ENCODE measurements at regions not wholly inside any gene's neighbourhood (a gene's known extent, or its start where the extent isn't known, plus 50 kb on each side); places are given as distances from the start of the nearest gene placed in this dataset.

GRCh38 chr17:73989671-73990070 lies 213.8 kb upstream of the RPL38 start:
- no peak for DNase-seq
- H3K4me3 Mint-ChIP-seq, result no peak overlapping the region
- no peaks in the 10 kb centered on the region for H3K36me3 Mint-ChIP-seq (ENCODE audit: low read depth)
- H3K9me3 Mint-ChIP-seq (ENCODE audit: low read depth), result no peaks in the 10 kb centered on the region
- peaks cover 5% of the 10 kb centered on the region for H3K4me1 Mint-ChIP-seq
- intact Hi-C loops (cut with DNase I, micrococcal nuclease), result no loop called here
- ChIA-PET POLR2A (no interaction called here), CTCF (interaction anchor here (1.5 kb wide), 1 partner anchor 9 kb away, joined by 7 read pairs; no protein-coding TSS in a partner anchor)
- H3K27me3 Mint-ChIP-seq, result no peaks in the 10 kb centered on the region
- no peak overlapping the region for H3K27ac Mint-ChIP-seq
- no peak for ATAC-seq

- H3K4me3 Mint-ChIP-seq, result no peak overlapping the region
- H3K9me3 Mint-ChIP-seq (ENCODE audit: low read depth), result no peaks in the 10 kb centered on the region
- no peak for DNase-seq
- no peaks in the 10 kb centered on the region for H3K27me3 Mint-ChIP-seq
- CTCF ChIA-PET, result interaction anchor here (0.5 to 1.5 kb wide), 2 partner anchors 8 to 64 kb away, joined by 3 to 7 read pairs; no protein-coding TSS in a partner anchor
- ATAC-seq, result no peak
- no peak overlapping the region for H3K27ac Mint-ChIP-seq
- H3K36me3 Mint-ChIP-seq (ENCODE audit: low read depth), result no peaks in the 10 kb centered on the region
- H3K4me1 Mint-ChIP-seq, result no peaks in the 10 kb centered on the region
- POLR2A ChIA-PET, result no interaction called here
- intact Hi-C loops (cut with DNase I, micrococcal nuclease), result no loop called here
These were observed 213.2 kb upstream of the RPL38 start for GRCh38 chr17:73990290-73990689.

GRCh38 chr17:73991260-73991659 lies 212.2 kb upstream of the RPL38 start:
- CTCF ChIA-PET, result no interaction called here
- H3K27me3 Mint-ChIP-seq, result no peaks in the 10 kb centered on the region
- DNase-seq (no peak), ATAC-seq (no peak)
- H3K27ac Mint-ChIP-seq, result no peak overlapping the region
- intact Hi-C loops (cut with DNase I, micrococcal nuclease), result no loop called here
- H3K4me3 Mint-ChIP-seq, result no peak overlapping the region
- no peaks in the 10 kb centered on the region for H3K36me3 Mint-ChIP-seq (ENCODE audit: low read depth)
- H3K9me3 Mint-ChIP-seq (ENCODE audit: low read depth), result no peaks in the 10 kb centered on the region
- POLR2A ChIA-PET, result no interaction called here
- no peaks in the 10 kb centered on the region for H3K4me1 Mint-ChIP-seq

DNA sequence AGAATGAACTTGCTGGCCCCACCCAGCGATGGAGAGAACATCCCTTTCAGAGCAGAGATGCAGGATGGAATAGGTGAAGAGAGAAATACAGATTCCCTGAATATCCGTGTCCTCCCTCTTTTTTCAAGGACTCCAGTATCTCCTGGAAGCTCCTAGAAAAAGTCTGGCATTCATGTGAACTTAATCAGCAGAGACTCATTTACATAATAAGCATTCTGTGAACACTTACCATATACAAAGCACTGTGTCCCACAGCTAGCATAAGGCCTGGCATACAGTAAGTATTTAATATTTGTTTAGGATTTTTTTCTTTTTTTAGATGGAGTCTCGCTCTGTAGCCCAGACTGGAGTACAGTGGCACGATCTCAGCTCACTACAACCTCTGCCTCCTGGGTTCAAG lies 208.5 kb upstream of the RPL38 start:
- no peaks in the 10 kb centered on the region for H3K4me1 Mint-ChIP-seq
- H3K9me3 Mint-ChIP-seq (ENCODE audit: low read depth), result no peaks in the 10 kb centered on the region
- DNase-seq (no peak), ATAC-seq (no peak)
- H3K27me3 Mint-ChIP-seq, result peaks cover 6% of the 10 kb centered on the region
- H3K4me3 Mint-ChIP-seq, result no peak overlapping the region
- ChIA-PET POLR2A (no interaction called here), CTCF (interaction anchor here (1.0 kb wide), 1 partner anchor 11 kb away, joined by 6 read pairs; no protein-coding TSS in a partner anchor)
- H3K36me3 Mint-ChIP-seq (ENCODE audit: low read depth), result no peaks in the 10 kb centered on the region
- intact Hi-C loops (cut with DNase I, micrococcal nuclease), result no loop called here
- no peak overlapping the region for H3K27ac Mint-ChIP-seq

DNA sequence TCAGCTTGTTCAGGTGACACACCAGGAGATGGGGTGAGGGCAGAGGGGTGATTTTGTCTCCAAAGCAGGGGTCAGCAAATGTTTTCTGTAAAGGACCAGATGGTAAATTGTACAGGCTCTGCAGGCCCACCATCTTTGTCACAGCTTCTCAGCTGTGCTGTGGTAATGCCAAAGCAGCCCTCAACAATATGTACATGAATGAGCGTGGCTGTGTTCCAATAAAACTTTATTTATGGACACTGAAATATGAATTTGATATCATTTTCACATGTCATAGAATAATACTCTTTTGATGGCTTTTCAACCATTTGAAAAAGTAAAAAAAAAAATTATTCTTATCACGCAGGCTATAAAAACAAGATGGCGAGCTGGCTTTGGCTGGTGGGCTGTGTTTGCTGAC lies 206.4 kb upstream of the RPL38 start:
- ATAC-seq (no peak), DNase-seq (no peak)
- ChIA-PET POLR2A (no interaction called here), CTCF (interaction anchor here (0.6 to 2.0 kb wide), 7 partner anchors 9 to 1193 kb away, joined by 3 to 6 read pairs (median 3); no protein-coding TSS in a partner anchor)
- Mint-ChIP-seq H3K4me1 (no peaks in the 10 kb centered on the region), H3K36me3 (ENCODE audit: low read depth) (no peaks in the 10 kb centered on the region), H3K9me3 (ENCODE audit: low read depth) (no peaks in the 10 kb centered on the region), H3K27ac (no peak overlapping the region), H3K4me3 (no peak overlapping the region), H3K27me3 (peaks cover 6% of the 10 kb centered on the region)
- intact Hi-C loops (cut with DNase I, micrococcal nuclease), result no loop called here

GRCh38 chr17:73998249-73998648 lies 205.2 kb upstream of the RPL38 start:
- ATAC-seq (no peak), DNase-seq (no peak)
- ChIA-PET POLR2A (no interaction called here), CTCF (interaction anchor here (0.7 to 2.0 kb wide), 16 partner anchors 8 to 569 kb away, joined by 3 to 7 read pairs (median 3); no protein-coding TSS in a partner anchor)
- intact Hi-C loops (cut with DNase I, micrococcal nuclease), result loop anchor here in 1 of 2 experiments (1.0 kb wide), 1 partner anchor 569 kb away; no protein-coding TSS in a partner anchor
- Mint-ChIP-seq H3K27ac (no peak overlapping the region), H3K27me3 (peaks cover 6% of the 10 kb centered on the region), H3K36me3 (ENCODE audit: low read depth) (no peaks in the 10 kb centered on the region), H3K4me1 (no peaks in the 10 kb centered on the region), H3K9me3 (ENCODE audit: low read depth) (no peaks in the 10 kb centered on the region), H3K4me3 (no peak overlapping the region)

GRCh38 chr17:73998653-73999645 lies 204.5 kb upstream of the RPL38 start:
- Mint-ChIP-seq H3K36me3 (ENCODE audit: low read depth) (no peaks in the 10 kb centered on the region), H3K4me3 (no peak overlapping the region), H3K4me1 (no peaks in the 10 kb centered on the region), H3K27me3 (peaks cover 8% of the 10 kb centered on the region), H3K27ac (no peak overlapping the region), H3K9me3 (ENCODE audit: low read depth) (no peaks in the 10 kb centered on the region)
- ChIA-PET POLR2A (no interaction called here), CTCF (interaction anchor here (0.7 to 1.5 kb wide), 16 partner anchors 9 to 569 kb away, joined by 3 to 7 read pairs (median 3); no protein-coding TSS in a partner anchor)
- ATAC-seq, result peak; percentile 96
- DNase-seq, result peak; percentile 82
- intact Hi-C loops (cut with DNase I, micrococcal nuclease), result loop anchor here in 1 of 2 experiments (1.0 kb wide), 1 partner anchor 570 kb away; no protein-coding TSS in a partner anchor

DNA sequence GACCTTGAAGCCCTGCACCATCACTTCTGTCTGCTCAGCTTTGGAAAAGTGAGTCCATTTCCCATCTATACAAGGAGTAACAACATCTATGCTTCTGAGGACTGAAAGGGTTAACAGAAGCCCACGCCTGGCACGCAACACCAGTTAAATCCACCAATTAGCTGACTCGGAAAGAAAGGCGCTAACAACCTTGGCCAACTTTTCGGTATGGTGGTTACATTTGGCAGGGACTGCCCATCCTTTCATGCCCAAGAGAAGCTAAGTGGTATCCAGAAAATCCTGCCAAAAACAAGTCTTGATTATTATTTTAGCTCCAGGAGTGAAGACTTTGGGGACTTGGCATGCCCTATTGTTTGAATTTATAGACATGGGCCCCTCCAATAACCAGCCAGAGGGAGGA lies 202.3 kb upstream of the RPL38 start:
- no peak for DNase-seq
- H3K9me3 Mint-ChIP-seq (ENCODE audit: low read depth), result no peaks in the 10 kb centered on the region
- no peaks in the 10 kb centered on the region for H3K4me1 Mint-ChIP-seq
- H3K27me3 Mint-ChIP-seq, result peaks cover 17% of the 10 kb centered on the region
- intact Hi-C loops (cut with DNase I, micrococcal nuclease), result no loop called here
- H3K27ac Mint-ChIP-seq, result no peak overlapping the region
- ATAC-seq, result no peak
- no peak overlapping the region for H3K4me3 Mint-ChIP-seq
- no peaks in the 10 kb centered on the region for H3K36me3 Mint-ChIP-seq (ENCODE audit: low read depth)
- ChIA-PET POLR2A (no interaction called here), CTCF (interaction anchor here (0.7 to 1.2 kb wide), 2 partner anchors 13 to 702 kb away, joined by 3 to 4 read pairs; no protein-coding TSS in a partner anchor)

- Mint-ChIP-seq H3K4me3 (no peak overlapping the region), H3K27ac (no peak overlapping the region), H3K27me3 (peaks cover 17% of the 10 kb centered on the region), H3K4me1 (no peaks in the 10 kb centered on the region), H3K36me3 (ENCODE audit: low read depth) (no peaks in the 10 kb centered on the region), H3K9me3 (ENCODE audit: low read depth) (no peaks in the 10 kb centered on the region)
- ChIA-PET POLR2A (no interaction called here), CTCF (no interaction called here)
- intact Hi-C loops (cut with DNase I, micrococcal nuclease), result no loop called here
- no peak for DNase-seq
- no peak for ATAC-seq
These were observed 201.2 kb upstream of the RPL38 start for GRCh38 chr17:74002241-74002640.

- ChIA-PET POLR2A (no interaction called here), CTCF (no interaction called here)
- no peaks in the 10 kb centered on the region for H3K9me3 Mint-ChIP-seq (ENCODE audit: low read depth)
- H3K27me3 Mint-ChIP-seq, result peaks cover 16% of the 10 kb centered on the region
- ATAC-seq (no peak), DNase-seq (no peak)
- H3K4me1 Mint-ChIP-seq, result peaks cover 10% of the 10 kb centered on the region
- H3K4me3 Mint-ChIP-seq, result no peak overlapping the region
- no peaks in the 10 kb centered on the region for H3K36me3 Mint-ChIP-seq (ENCODE audit: low read depth)
- no peak overlapping the region for H3K27ac Mint-ChIP-seq
- intact Hi-C loops (cut with DNase I, micrococcal nuclease), result no loop called here
These were observed 199.4 kb upstream of the RPL38 start for GRCh38 chr17:74004056-74004455.

DNA sequence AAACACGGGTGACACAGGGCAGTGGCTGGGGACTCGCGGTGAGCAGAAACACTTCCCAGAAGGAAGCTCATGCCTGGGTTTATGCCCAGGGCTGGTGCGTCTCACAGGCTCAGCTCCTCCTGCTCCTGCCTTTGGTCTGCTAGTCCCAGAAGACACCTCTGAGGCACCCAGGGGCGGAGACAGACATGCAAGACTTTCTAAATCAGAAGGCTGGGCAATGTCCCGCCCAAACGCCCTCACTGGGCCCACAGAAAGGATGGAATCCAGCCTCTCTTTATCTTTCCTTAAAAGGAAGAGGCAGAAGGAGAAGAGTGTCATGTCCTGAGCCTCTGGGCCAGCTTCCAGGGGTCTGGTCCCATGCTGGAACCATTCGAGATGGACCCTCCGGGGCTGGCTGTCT lies 197.7 kb upstream of the RPL38 start:
- no peaks in the 10 kb centered on the region for H3K9me3 Mint-ChIP-seq (ENCODE audit: low read depth)
- ATAC-seq (no peak), DNase-seq (no peak)
- peaks cover 13% of the 10 kb centered on the region for H3K27me3 Mint-ChIP-seq
- H3K4me3 Mint-ChIP-seq, result no peak overlapping the region
- POLR2A ChIA-PET, result no interaction called here
- CTCF ChIA-PET, result interaction anchor here (0.8 to 2.3 kb wide), 2 partner anchors 9 to 10 kb away, joined by 3 to 6 read pairs; no protein-coding TSS in a partner anchor
- H3K36me3 Mint-ChIP-seq (ENCODE audit: low read depth), result no peaks in the 10 kb centered on the region
- H3K27ac Mint-ChIP-seq, result no peak overlapping the region
- intact Hi-C loops (cut with DNase I, micrococcal nuclease), result no loop called here
- H3K4me1 Mint-ChIP-seq, result peaks cover 10% of the 10 kb centered on the region

- Mint-ChIP-seq H3K4me1 (peaks cover 10% of the 10 kb centered on the region), H3K27me3 (peaks cover 13% of the 10 kb centered on the region), H3K36me3 (ENCODE audit: low read depth) (no peaks in the 10 kb centered on the region), H3K27ac (no peak overlapping the region), H3K4me3 (no peak overlapping the region), H3K9me3 (ENCODE audit: low read depth) (no peaks in the 10 kb centered on the region)
- POLR2A ChIA-PET, result no interaction called here
- ATAC-seq, result no peak
- DNase-seq, result no peak
- intact Hi-C loops (cut with DNase I, micrococcal nuclease), result no loop called here
- CTCF ChIA-PET, result interaction anchor here (2.3 kb wide), 1 partner anchor 11 kb away, joined by 6 read pairs; no protein-coding TSS in a partner anchor
These were observed 197.1 kb upstream of the RPL38 start for GRCh38 chr17:74006371-74006770.

Data from activated CD4-positive, alpha-beta T cell treated with anti-CD3 and anti-CD28 coated beads for 36 hours (primary cell).